HepG2 (cell line): ENCODE measurements at regions not wholly inside any gene's neighbourhood (a gene's known extent, or its start where the extent isn't known, plus 50 kb on each side); places are given as distances from the start of the nearest gene placed in this dataset.

Source experiments
- ATAC-seq: fragments of 200-7000 bp; cut with Tn5 transposase; 3 replicates; pipeline ENCODE4 v1.9.1; 2020; ENCODE audit warnings: mild to moderate bottlenecking, moderate library complexity
- BruUV-seq: library from RNA; stranded (reverse); fragments of 400-500 nt; replicated peaks from 2 replicates; lab custom pipeline; 2021; lab: Mats Ljungman, UMichigan
- CTCF ChIA-PET: fragments of 300-600 bp; formaldehyde crosslinking; extraction: SDS; loops from one replicate; lab custom pipeline; 2021; ENCODE audit warnings: low total read pairs, inconsistent platforms, low intra/inter-chr PET ratio; lab: Yijun Ruan, JAX
- POLR2A ChIA-PET: fragments of 350-600 bp; sonication (Branson Sonifier 250); formaldehyde crosslinking; loops from one replicate; lab custom pipeline; 2020; ENCODE audit warnings: antibody characterized with exemption, inconsistent platforms; lab: Yijun Ruan, JAX
- DNase-seq: peaks from one replicate; pipeline ENCODE4 v3.0.0-alpha.2; 2015; ENCODE audit warnings: low spot score
- FAIRE-seq: peaks from 3 replicates; lab custom pipeline; 2011; peaks lifted over from hg19 to GRCh38; lab: Jason Lieb, UNC
- H2AFZ ChIP-seq: one replicate; pipeline ENCODE4 v1.6.1; 2011; ENCODE audit warnings: low read length, inconsistent platforms
- H3K27ac ChIP-seq: fragments of 300-600 bp; 3 replicates; pipeline ENCODE4 v1.8.0; 2011; ENCODE audit warnings: mixed run types, mild to moderate bottlenecking, mixed read lengths, low read length, inconsistent platforms; ENCODE audit not compliant: insufficient read depth; ENCODE audit errors: extremely low read length
- H3K27me3 ChIP-seq, 2 experiments: fragments of 200-600 bp in 1 of 2; 2 replicates in 1 of 2; 3 replicates in 1 of 2; pipeline versions ENCODE4 v1.6.0 to v1.8.0; 2011; ENCODE audit warnings: low read length in 2 of 2, mild to moderate bottlenecking in 2 of 2, moderate library complexity in 2 of 2, inconsistent platforms in 1 of 2; ENCODE audit not compliant: insufficient read depth in 2 of 2, control insufficient read depth in 1 of 2
- H3K36me3 ChIP-seq, 2 experiments: fragments of 200-600 bp in 1 of 2; replicated peaks in 1 of 2; 2 replicates in 1 of 2; 3 replicates in 1 of 2; pipeline versions ENCODE4 v1.5.1 to v1.8.0; 2011; ENCODE audit warnings: low read length in 2 of 2, inconsistent platforms in 1 of 2; ENCODE audit not compliant: insufficient read depth in 2 of 2, control insufficient read depth in 1 of 2
- H3K4me1 ChIP-seq: 2 replicates; pipeline ENCODE4 v1.5.1; 2012; ENCODE audit warnings: low read length, inconsistent platforms; ENCODE audit not compliant: insufficient read depth
- H3K4me2 ChIP-seq: 2 replicates; pipeline ENCODE4 v1.6.0; 2011; ENCODE audit warnings: low read depth, low read length, inconsistent platforms
- H3K4me3 ChIP-seq, 3 experiments: fragments of 200-600 bp in 1 of 3; sonication (generic), shearing (Covaris generic) in 1 of 3; replicated peaks in 1 of 3; 2 replicates each; pipeline ENCODE4 v1.5.1; 2011 to 2016; ENCODE audit warnings: low read length in 3 of 3, inconsistent platforms in 2 of 3, low read depth in 2 of 3, mild to moderate bottlenecking in 2 of 3, control low read depth in 1 of 3, mixed read lengths in 1 of 3; ENCODE audit not compliant: insufficient read depth in 1 of 3
- H3K79me2 ChIP-seq: one replicate; pipeline ENCODE4 v1.6.1; 2011; ENCODE audit warnings: low read length, inconsistent platforms; ENCODE audit not compliant: insufficient read depth
- H3K9ac ChIP-seq: 2 replicates; pipeline ENCODE4 v1.6.0; 2011; ENCODE audit warnings: mild to moderate bottlenecking, low read depth, low read length, inconsistent platforms; ENCODE audit not compliant: insufficient read depth
- H3K9me3 ChIP-seq: 2 replicates; pipeline ENCODE4 v1.5.1; 2012; ENCODE audit warnings: mild to moderate bottlenecking, low read length
- H4K20me1 ChIP-seq: 2 replicates; pipeline ENCODE4 v1.6.0; 2011; ENCODE audit warnings: inconsistent platforms, mild to moderate bottlenecking, low read length, moderate library complexity; ENCODE audit not compliant: insufficient read depth
- EEA1 ChIP-seq: sonication (generic); formaldehyde crosslinking; IDR thresholded peaks from 2 replicates; pipeline ENCODE4 v1.5.1; 2020; ENCODE audit warnings: mild to moderate bottlenecking, missing genetic modification reagents, borderline replicate concordance
- GLI4 ChIP-seq: sonication (generic); formaldehyde crosslinking; IDR thresholded peaks from 2 replicates; pipeline ENCODE4 v1.5.1; 2020; ENCODE audit warnings: missing genetic modification reagents, mild to moderate bottlenecking, moderate library complexity, borderline replicate concordance
- ISL2 ChIP-seq: sonication (generic); formaldehyde crosslinking; IDR thresholded peaks from 2 replicates; pipeline ENCODE4 v1.5.0; 2020; ENCODE audit warnings: missing genetic modification reagents
- JUND ChIP-seq: sonication (generic); formaldehyde crosslinking; IDR thresholded peaks from 2 replicates; pipeline ENCODE4 v1.8.0; 2022; ENCODE audit warnings: mild to moderate bottlenecking, missing genetic modification reagents
- MAFF ChIP-seq: IDR thresholded peaks from 2 replicates; pipeline ENCODE4 v1.6.1; 2011; ENCODE audit warnings: low read depth, low read length, improper control_type of control experiment
- MAFG ChIP-seq: sonication (generic); formaldehyde crosslinking; IDR thresholded peaks from 2 replicates; pipeline ENCODE4 v1.5.1; 2020; ENCODE audit warnings: mild to moderate bottlenecking, missing genetic modification reagents
- MAFK ChIP-seq, 2 experiments: IDR thresholded peaks in 1 of 2; conservative IDR thresholded peaks in 1 of 2; 2 replicates each; pipeline ENCODE4 v1.6.1; 2011; ENCODE audit warnings: improper control_type of control experiment in 2 of 2, low read length in 2 of 2
- NBN ChIP-seq: fragments of 450-650 bp; conservative IDR thresholded peaks from 2 replicates; pipeline ENCODE4 v1.6.1; 2017
- PPARG ChIP-seq: conservative IDR thresholded peaks from 2 replicates; pipeline ENCODE4 v1.6.1; 2016; ENCODE audit warnings: missing biosample characterization, missing genetic modification reagents
- RAD21 ChIP-seq: fragments of 450-650 bp; formaldehyde crosslinking; IDR thresholded peaks from 2 replicates; pipeline ENCODE4 v1.5.0; 2020; ENCODE audit warnings: mild to moderate bottlenecking
- SAP130 ChIP-seq: IDR thresholded peaks from 2 replicates; pipeline ENCODE4 v1.6.1; 2016; ENCODE audit warnings: low read depth
- SMAD3 ChIP-seq: sonication (generic); formaldehyde crosslinking; IDR thresholded peaks from 2 replicates; pipeline ENCODE4 v1.4.0; 2020; ENCODE audit warnings: missing genetic modification reagents
- SMC3 ChIP-seq: IDR thresholded peaks from 2 replicates; pipeline ENCODE4 v1.6.1; 2011; ENCODE audit warnings: low read length, improper control_type of control experiment
- SSRP1 ChIP-seq: IDR thresholded peaks from 2 replicates; pipeline ENCODE4 v1.6.1; 2016; ENCODE audit warnings: control low read depth
- STAG1 ChIP-seq: sonication (generic); formaldehyde crosslinking; IDR thresholded peaks from 2 replicates; pipeline ENCODE4 v1.4.0; 2020; ENCODE audit warnings: missing genetic modification reagents
- TEAD3 ChIP-seq: optimal IDR thresholded peaks from 2 replicates; pipeline ENCODE3; 2016; ENCODE audit warnings: borderline replicate concordance
- ZNF382 ChIP-seq: sonication (generic); formaldehyde crosslinking; IDR thresholded peaks from 2 replicates; pipeline ENCODE4 v1.5.0; 2020; ENCODE audit warnings: missing genetic modification reagents, mild to moderate bottlenecking, borderline replicate concordance
- ZNF460 ChIP-seq: sonication (generic); formaldehyde crosslinking; IDR thresholded peaks from 2 replicates; pipeline ENCODE4 v1.5.1; 2020; ENCODE audit warnings: missing genetic modification reagents, mild to moderate bottlenecking, borderline replicate concordance
- ZNF543 ChIP-seq: sonication (generic); formaldehyde crosslinking; IDR thresholded peaks from 2 replicates; pipeline ENCODE4 v1.4.0; 2020; ENCODE audit warnings: mild to moderate bottlenecking, missing genetic modification reagents
- ZNF605 ChIP-seq: sonication (generic); formaldehyde crosslinking; IDR thresholded peaks from 2 replicates; pipeline ENCODE4 v1.8.0; 2022; ENCODE audit warnings: mild to moderate bottlenecking, missing genetic modification reagents
- ZNF7 ChIP-seq: IDR thresholded peaks from 2 replicates; pipeline ENCODE4 v1.6.1; 2016; ENCODE audit warnings: missing biosample characterization, missing genetic modification reagents
- WGBS: methylation state at CpG from one replicate; pipeline ENCODE4 v1.1.6; 2017; ENCODE audit warnings: low lambda C conversion rate; 5-methylcytosine and 5-hydroxymethylcytosine counted together
- in situ Hi-C: cut with HindIII; loops from 2 replicates; pipeline ENCODE4 v1.10.0; 2017; ENCODE audit warnings: low pct_unique_long_range_greater_than_20kb; ENCODE audit not compliant: extremely low pct_ligation_motif_present
- intact Hi-C: fragments of 100-400 bp; cut with micrococcal nuclease; formaldehyde crosslinking; loops from one replicate; pipeline ENCODE4 v1.10.0; 2022; ENCODE audit not compliant: unreplicated experiment
- TF ChIP-seq, protein P1 (sequence below): sonication (generic); formaldehyde crosslinking; IDR thresholded peaks from 2 replicates; pipeline ENCODE4 v1.5.0; 2020; ENCODE audit warnings: mild to moderate bottlenecking, missing genetic modification reagents, moderate library complexity

DNA sequence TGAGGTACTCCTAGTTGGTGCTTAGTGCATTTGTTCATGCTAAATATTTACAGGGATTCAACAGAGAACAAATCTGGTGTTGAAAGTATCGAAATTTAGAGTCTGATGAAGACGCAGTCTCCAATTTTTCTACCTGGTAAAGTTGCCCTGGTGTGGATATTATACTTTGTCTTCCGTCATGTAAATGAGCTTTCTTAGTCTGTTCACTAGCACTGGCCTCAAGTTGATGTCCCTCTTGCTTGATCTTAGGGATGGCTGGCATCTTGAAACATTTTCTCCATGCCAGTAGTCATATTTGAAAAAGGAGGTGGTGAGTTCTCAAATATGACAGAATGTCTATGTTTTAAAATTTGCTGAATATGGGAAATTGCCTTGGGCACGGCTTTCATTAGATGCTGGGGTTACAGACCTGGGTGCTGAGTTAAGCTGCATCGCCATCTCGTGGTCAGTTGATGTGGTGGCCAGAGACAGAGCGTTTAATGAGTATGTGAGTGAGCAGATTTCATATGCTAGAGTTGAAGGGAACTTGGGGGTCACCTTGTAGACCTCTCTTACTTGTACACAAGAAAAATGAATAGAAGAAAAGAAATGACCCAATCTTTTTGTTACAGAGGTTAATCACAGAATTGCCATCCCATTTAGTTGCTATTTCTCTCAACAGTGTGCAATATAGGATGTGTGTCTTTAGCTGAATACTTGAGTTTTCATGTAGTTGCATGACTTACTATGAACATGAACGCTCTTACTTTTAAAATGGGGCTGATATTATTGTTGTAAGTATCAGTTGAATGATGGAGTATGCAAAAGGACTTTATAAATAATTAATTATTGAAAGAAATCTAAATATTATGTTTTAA is 172.8 kb upstream of the DCN start:
- Histone ChIP-seq H3K36me3 (no peaks in the 10 kb centered on the region), H3K9ac (no peak overlapping the region), H3K27me3 (no peaks in the 10 kb centered on the region), H3K4me1 (peaks cover 9% of the 10 kb centered on the region), H3K27ac (no peak overlapping the region), H2AFZ (no peak overlapping the region), H3K79me2 (no peaks in the 10 kb centered on the region), H3K4me3 (no peak overlapping the region)
- CTCF ChIA-PET: interaction anchor here (3.3 kb wide), 1 partner anchor 377 kb away, joined by 16 read pairs; no protein-coding TSS in a partner anchor
- in situ Hi-C loops: no loop called here
- BruUV-seq: no TSS peak
- intact Hi-C loops: loop anchor here (1.0 kb wide), 2 partner anchors 177 to 377 kb away; no protein-coding TSS in a partner anchor
- DNase-seq (peak; percentile 47), FAIRE-seq (peak; percentile 88)
- 13% methylated on average over 8 of the region's 8 CpGs for WGBS
- no peak for TF ChIP-seq TEAD3 (CRISPR knock-in tag)
- TF ChIP-seq SMAD3 (CRISPR knock-in tag): no peak
- TF ChIP-seq, protein P1, sequence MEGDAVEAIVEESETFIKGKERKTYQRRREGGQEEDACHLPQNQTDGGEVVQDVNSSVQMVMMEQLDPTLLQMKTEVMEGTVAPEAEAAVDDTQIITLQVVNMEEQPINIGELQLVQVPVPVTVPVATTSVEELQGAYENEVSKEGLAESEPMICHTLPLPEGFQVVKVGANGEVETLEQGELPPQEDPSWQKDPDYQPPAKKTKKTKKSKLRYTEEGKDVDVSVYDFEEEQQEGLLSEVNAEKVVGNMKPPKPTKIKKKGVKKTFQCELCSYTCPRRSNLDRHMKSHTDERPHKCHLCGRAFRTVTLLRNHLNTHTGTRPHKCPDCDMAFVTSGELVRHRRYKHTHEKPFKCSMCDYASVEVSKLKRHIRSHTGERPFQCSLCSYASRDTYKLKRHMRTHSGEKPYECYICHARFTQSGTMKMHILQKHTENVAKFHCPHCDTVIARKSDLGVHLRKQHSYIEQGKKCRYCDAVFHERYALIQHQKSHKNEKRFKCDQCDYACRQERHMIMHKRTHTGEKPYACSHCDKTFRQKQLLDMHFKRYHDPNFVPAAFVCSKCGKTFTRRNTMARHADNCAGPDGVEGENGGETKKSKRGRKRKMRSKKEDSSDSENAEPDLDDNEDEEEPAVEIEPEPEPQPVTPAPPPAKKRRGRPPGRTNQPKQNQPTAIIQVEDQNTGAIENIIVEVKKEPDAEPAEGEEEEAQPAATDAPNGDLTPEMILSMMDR: peak; percentile 77
- TF ChIP-seq ZNF605 (CRISPR knock-in tag): no peak
- TF ChIP-seq ZNF460 (CRISPR knock-in tag): no peak
- TF ChIP-seq ZNF543 (CRISPR knock-in tag): no peak
- TF ChIP-seq STAG1: peak; percentile 71
- no peak for TF ChIP-seq ZNF7 (CRISPR knock-in tag)
- TF ChIP-seq MAFF: peak; percentile 97
- no peak for TF ChIP-seq SSRP1 (CRISPR knock-in tag)
- TF ChIP-seq MAFG (CRISPR knock-in tag): no peak
- TF ChIP-seq EEA1 (CRISPR knock-in tag): no peak
- TF ChIP-seq SMC3: peak; percentile 63
- TF ChIP-seq SAP130: no peak
- TF ChIP-seq NBN: no peak
- TF ChIP-seq JUND (CRISPR knock-in tag): no peak
- TF ChIP-seq PPARG (CRISPR knock-in tag): no peak
- no peak for TF ChIP-seq ZNF382 (CRISPR knock-in tag)
- TF ChIP-seq MAFK (conservative IDR thresholded peaks at IDR 0.05 in 1 of 2, IDR thresholded peaks at IDR 0.05 in 1 of 2; ENCODE audit: low read length in 2 of 2): peak; percentile 97 to 98
- TF ChIP-seq ISL2 (CRISPR knock-in tag): no peak
- TF ChIP-seq RAD21 (CRISPR knock-in tag): peak; percentile 35; the same call in 1 of the 2 replicates
- no peak for TF ChIP-seq GLI4
- TF ChIP-seq, all 625 proteins: peak for 6
- Histone ChIP-seq H3K4me2 (no peak overlapping the region), H4K20me1 (no peaks in the 10 kb centered on the region), H3K9me3 (no peaks in the 10 kb centered on the region)
- ATAC-seq: peak; percentile 99
- POLR2A ChIA-PET: no interaction called here
